ENCODE measurements at regions not wholly inside any gene's neighbourhood (a gene's known extent, or its start where the extent isn't known, plus 50 kb on each side); places are given as distances from the start of the nearest gene placed in this dataset.
A peak's percentile ranks its signal among the peaks of the same experiment; 100 is the strongest.
"Not testable (repeated sequence)": the region's sequence is repeated elsewhere in the genome, so short reads cannot be mapped to it uniquely, and the experiment has no call there.

GRCh38 chr3:177686671-177687070 is 489.4 kb upstream of the TBL1XR1 start:
- FAIRE-seq = no peak

- no peak for FAIRE-seq
These were observed 490.0 kb upstream of the TBL1XR1 start for GRCh38 chr3:177687291-177687690.

- no peak for FAIRE-seq
These were observed 490.9 kb upstream of the TBL1XR1 start for GRCh38 chr3:177688152-177688551.

- FAIRE-seq = no peak
These were observed 491.8 kb upstream of the TBL1XR1 start for GRCh38 chr3:177689077-177689476.

- no peak for FAIRE-seq
These were observed 492.6 kb upstream of the TBL1XR1 start for GRCh38 chr3:177689869-177690268.

- no peak for FAIRE-seq
These were observed 493.0 kb upstream of the TBL1XR1 start for GRCh38 chr3:177690306-177690705.

GRCh38 chr3:177692304-177692975 is 495.2 kb upstream of the TBL1XR1 start:
- no peak for FAIRE-seq

GRCh38 chr3:177693616-177694264 is 496.5 kb upstream of the TBL1XR1 start:
- no peak for FAIRE-seq

- FAIRE-seq = peak; percentile 93
These were observed 497.0 kb upstream of the TBL1XR1 start for GRCh38 chr3:177694316-177694715.

- FAIRE-seq = peak; percentile 12
These were observed 497.7 kb upstream of the TBL1XR1 start for GRCh38 chr3:177694951-177695350.

- no peak for FAIRE-seq
These were observed 502.8 kb upstream of the TBL1XR1 start for GRCh38 chr3:177700117-177700516.

- no peak for FAIRE-seq
These were observed 506.5 kb upstream of the TBL1XR1 start for GRCh38 chr3:177703788-177704187.

GRCh38 chr3:177705976-177706823 is 508.9 kb upstream of the TBL1XR1 start:
- FAIRE-seq = no peak

GRCh38 chr3:177709470-177709869 is 512.2 kb upstream of the TBL1XR1 start:
- FAIRE-seq = not testable (repeated sequence)

- FAIRE-seq = no peak
These were observed 513.2 kb upstream of the TBL1XR1 start for GRCh38 chr3:177710506-177710905.

- no peak for FAIRE-seq
These were observed 514.4 kb upstream of the TBL1XR1 start for GRCh38 chr3:177711637-177712036.

- no peak for FAIRE-seq
These were observed 516.9 kb upstream of the TBL1XR1 start for GRCh38 chr3:177713928-177714900.

GRCh38 chr3:177714945-177715344 is 517.7 kb upstream of the TBL1XR1 start:
- no peak for FAIRE-seq

- FAIRE-seq = no peak
These were observed 518.7 kb upstream of the TBL1XR1 start for GRCh38 chr3:177715980-177716379.

- FAIRE-seq = not testable (repeated sequence)
These were observed 523.6 kb upstream of the TBL1XR1 start for GRCh38 chr3:177720927-177721326.

- FAIRE-seq = no peak
These were observed 524.8 kb upstream of the TBL1XR1 start for GRCh38 chr3:177721864-177722785.

Data from endometrium (tissue), 2 donors.